ENCODE measurements at regions not wholly inside any gene's neighbourhood (a gene's known extent, or its start where the extent isn't known, plus 50 kb on each side); places are given as distances from the start of the nearest gene placed in this dataset.

DNA sequence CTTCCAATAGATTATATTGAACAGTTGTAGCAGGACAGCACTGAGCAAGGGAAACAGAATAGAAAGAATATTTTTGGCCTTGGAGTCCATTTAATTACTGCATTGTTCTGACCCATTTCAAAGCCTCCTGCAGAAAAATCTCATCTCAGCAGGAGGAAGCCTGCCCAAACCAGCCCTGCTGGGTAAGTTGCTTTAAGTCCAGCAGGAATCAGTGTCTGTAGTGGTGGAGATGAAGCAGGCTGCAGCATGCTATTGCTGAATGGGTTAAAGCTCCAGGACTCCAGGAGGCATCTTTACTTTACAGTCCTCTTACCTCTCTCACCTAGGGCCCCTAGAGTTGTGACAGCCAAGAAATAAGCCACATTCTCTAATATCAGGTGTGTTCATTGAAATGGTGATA lies 380.3 kb upstream of the THBS1 start:
- H3K4me3 ChIP-seq (ENCODE audit: low read depth, low read length) = no peak overlapping the region
- TF ChIP-seq, protein P1, sequence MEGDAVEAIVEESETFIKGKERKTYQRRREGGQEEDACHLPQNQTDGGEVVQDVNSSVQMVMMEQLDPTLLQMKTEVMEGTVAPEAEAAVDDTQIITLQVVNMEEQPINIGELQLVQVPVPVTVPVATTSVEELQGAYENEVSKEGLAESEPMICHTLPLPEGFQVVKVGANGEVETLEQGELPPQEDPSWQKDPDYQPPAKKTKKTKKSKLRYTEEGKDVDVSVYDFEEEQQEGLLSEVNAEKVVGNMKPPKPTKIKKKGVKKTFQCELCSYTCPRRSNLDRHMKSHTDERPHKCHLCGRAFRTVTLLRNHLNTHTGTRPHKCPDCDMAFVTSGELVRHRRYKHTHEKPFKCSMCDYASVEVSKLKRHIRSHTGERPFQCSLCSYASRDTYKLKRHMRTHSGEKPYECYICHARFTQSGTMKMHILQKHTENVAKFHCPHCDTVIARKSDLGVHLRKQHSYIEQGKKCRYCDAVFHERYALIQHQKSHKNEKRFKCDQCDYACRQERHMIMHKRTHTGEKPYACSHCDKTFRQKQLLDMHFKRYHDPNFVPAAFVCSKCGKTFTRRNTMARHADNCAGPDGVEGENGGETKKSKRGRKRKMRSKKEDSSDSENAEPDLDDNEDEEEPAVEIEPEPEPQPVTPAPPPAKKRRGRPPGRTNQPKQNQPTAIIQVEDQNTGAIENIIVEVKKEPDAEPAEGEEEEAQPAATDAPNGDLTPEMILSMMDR (IDR thresholded peaks at IDR 0.05; ENCODE audit: borderline replicate concordance, insufficient read depth, low read depth, low read length) = no peak

DNA sequence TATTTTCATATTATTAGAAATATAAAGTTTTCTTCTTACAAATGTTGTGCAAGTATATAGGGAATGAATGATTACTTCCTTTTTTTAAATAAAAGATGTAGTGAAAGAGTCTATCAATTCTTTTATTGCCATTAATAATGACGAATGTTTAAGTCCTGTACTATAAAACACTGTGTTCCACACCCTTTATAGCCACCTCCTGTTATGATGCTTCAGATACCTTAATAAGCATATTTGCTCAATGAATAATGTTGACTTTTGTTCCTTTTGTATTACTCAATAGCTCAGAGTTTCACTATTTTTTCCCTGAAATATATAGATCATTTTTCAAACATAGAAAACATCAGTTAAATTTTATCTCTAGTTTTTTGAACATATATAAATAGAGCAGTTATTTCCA lies 378.2 kb upstream of the THBS1 start:
- no peak overlapping the region for H3K4me3 ChIP-seq (ENCODE audit: low read depth, low read length)
- TF ChIP-seq, protein P1 (IDR thresholded peaks at IDR 0.05; ENCODE audit: borderline replicate concordance, insufficient read depth, low read depth, low read length) = no peak

DNA sequence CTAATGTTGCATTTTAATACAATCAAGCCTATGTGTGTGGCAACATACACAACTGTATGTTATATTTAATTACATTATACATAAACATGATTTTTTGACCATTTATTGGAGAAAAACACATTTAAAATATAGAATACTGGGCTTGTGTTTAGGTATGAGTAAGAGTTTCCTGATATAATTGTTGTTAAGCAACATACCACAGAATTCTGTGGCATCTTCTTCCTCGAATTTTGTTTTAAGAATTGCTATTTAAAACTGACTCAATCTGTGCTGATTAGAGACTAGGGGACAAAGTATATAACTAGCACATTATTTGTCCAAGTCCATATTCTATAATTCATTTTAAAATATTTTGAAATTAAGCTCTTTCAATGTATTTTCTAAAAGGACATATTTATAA lies 376.8 kb upstream of the THBS1 start:
- H3K4me3 ChIP-seq (ENCODE audit: low read depth, low read length) = no peak overlapping the region
- TF ChIP-seq, protein P1 (IDR thresholded peaks at IDR 0.05; ENCODE audit: borderline replicate concordance, insufficient read depth, low read depth, low read length) = no peak

DNA sequence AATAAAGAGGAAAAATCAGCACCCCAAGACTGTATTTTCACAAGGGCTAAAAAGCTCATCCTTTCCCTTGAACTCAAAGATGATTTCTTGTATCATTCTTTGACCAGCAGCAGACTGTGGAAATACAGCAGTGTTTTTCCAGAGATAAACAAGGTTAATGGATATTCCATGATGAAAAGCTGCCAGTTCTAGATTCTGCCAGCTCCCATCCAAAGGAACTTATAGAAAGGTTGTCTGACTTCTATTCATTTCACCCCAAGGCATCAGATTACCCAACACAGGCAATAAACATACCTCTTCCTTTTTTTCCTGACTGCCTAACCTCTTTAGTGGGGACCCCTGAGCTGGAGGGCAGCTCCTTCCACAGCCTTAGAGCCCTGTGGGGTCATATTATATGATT lies 375.8 kb upstream of the THBS1 start:
- TF ChIP-seq, protein P1 (IDR thresholded peaks at IDR 0.05; ENCODE audit: borderline replicate concordance, insufficient read depth, low read depth, low read length) = no peak
- no peak overlapping the region for H3K4me3 ChIP-seq (ENCODE audit: low read depth, low read length)

DNA sequence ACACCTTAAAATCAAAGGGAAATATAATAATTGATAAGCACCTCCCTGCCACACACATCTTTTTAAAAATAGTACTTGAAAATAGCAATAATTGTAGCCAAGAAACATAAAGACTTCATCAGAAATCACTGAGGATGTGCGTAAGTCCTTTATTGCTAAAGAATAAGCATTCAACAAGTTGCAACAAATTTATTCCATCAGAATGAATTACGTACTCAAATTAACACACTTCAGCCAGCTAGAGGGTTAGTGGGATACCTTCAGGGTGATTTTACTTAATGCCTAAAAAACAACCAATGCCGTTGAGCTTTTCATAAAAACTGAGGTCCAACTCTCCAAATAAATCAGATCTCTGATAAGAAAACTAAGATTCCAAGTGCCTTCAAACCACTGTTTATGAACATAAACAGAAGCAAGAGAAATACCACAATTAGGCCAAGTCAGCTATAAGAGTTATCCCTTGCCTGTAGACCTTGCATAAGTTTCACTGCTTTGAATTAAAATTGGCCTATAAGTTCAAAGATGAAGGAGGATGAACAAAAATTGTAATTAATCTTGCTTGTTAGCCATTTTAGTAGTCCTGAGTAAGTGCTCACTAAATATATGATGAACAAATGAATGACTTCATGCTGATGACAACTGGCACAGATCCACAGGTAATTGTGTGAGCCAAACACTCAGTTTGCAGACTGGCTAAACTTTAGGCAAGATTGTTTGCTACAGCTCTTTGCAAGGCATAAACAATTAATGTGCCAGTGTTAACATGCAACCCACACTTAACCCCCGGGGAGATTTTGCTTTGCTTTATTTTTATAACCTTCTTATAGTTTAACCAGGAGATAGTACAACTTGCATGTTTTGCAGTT lies 375.1 kb upstream of the THBS1 start:
- TF ChIP-seq, protein P1 (IDR thresholded peaks at IDR 0.05; ENCODE audit: borderline replicate concordance, insufficient read depth, low read depth, low read length) = no peak
- H3K4me3 ChIP-seq (ENCODE audit: low read depth, low read length) = no peak overlapping the region

DNA sequence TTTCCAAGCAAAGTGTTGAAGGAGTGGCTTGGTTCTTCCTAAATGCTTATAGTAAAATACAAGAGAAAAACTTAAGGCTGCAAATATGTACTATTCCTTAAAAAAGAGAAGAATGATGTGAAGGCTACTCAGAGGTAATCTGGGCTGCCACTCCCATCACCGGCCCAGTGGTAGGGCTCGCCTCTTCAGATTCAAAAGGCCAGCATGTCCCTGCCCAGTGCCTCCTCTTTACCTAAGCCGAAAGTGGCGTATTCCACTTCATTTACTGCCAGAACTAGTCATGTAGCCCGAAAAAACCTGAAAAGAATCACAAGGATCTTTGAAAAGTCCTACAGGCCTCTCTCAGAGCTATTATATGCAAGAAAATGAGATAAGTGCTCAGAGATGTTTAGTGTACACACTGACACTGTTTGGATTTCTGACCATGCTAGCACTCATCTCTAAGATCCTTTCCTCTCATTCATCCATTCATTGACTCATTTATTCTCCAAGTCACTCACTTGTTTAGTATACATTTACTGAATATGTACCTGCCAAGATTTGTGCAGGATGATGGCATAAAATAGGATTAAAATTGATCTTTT lies 373.3 kb upstream of the THBS1 start:
- TF ChIP-seq, protein P1 (IDR thresholded peaks at IDR 0.05; ENCODE audit: borderline replicate concordance, insufficient read depth, low read depth, low read length) = no peak
- no peak overlapping the region for H3K4me3 ChIP-seq (ENCODE audit: low read depth, low read length)

DNA sequence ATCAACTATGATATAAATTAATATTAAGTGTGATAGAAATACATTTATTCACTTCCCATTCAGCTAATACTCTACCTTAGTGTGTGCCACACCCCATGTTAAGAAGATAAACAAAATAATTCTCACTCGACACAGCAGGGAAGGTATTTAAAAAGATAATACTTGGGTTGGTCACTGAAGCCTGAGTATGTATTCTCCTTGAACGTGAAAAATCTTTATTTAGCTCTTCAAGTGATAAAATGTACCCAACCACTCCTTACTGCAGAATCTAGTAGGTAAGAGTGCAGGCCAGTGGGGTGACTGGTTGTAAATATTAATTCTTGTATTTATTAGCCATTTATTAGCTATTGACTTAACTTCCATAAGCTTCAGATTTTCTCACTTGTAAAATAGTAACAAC lies 372.7 kb upstream of the THBS1 start:
- TF ChIP-seq, protein P1 (IDR thresholded peaks at IDR 0.05; ENCODE audit: borderline replicate concordance, insufficient read depth, low read depth, low read length) = no peak

More for the DNA sequence above, 372.7 kb upstream of the THBS1 start:
- H3K4me3 ChIP-seq (ENCODE audit: low read depth, low read length) = no peak overlapping the region

Data from GM12875 (cell line).